B cell (primary cell): ENCODE measurements at regions not wholly inside any gene's neighbourhood (a gene's known extent, or its start where the extent isn't known, plus 50 kb on each side); places are given as distances from the start of the nearest gene placed in this dataset.

Experiments used
- ATAC-seq: fragments of 200-7000 bp; cut with Tn5 transposase; one replicate; pipeline ENCODE4 v1.10.0; 2021; ENCODE audit warnings: low read depth, mild to moderate bottlenecking, moderate number of reproducible peaks, moderate library complexity
- CTCF ChIA-PET: fragments of 350-600 bp; sonication (Branson Sonifier 250); formaldehyde crosslinking; loops from one replicate; lab custom pipeline; 2021; ENCODE audit warnings: antibody characterized with exemption, inconsistent platforms; lab: Charles Lee
- POLR2A ChIA-PET: fragments of 350-600 bp; sonication (Branson Sonifier 250); formaldehyde crosslinking; loops from one replicate; lab custom pipeline; 2021; ENCODE audit warnings: antibody characterized with exemption; lab: Charles Lee
- DNase-seq: peaks from one replicate; pipeline ENCODE4 v3.0.0; 2013
- H2AFZ ChIP-seq: 2 replicates; pipeline ENCODE4 v1.6.1; 2012; ENCODE audit warnings: mild to moderate bottlenecking, low read depth, low read length; ENCODE audit not compliant: insufficient read depth, poor library complexity, severe bottlenecking
- H3K27ac ChIP-seq, 2 donors: 1 replicate in 1 of 2; 2 replicates in 1 of 2; pipeline ENCODE4 v1.5.1; 2012 to 2013; ENCODE audit warnings: low read length in 2 of 2, mild to moderate bottlenecking in 2 of 2, moderate library complexity in 1 of 2
- H3K27me3 ChIP-seq, 4 experiments: fragments of 200-600 bp in 1 of 4; sonication (generic) in 1 of 4; replicated peaks in 1 of 4; 1 replicate in 2 of 4; 2 replicates in 2 of 4; pipeline versions ENCODE4 v1.6.1 to v1.7.0; 2013 to 2016; ENCODE audit warnings: low read length in 3 of 4, mild to moderate bottlenecking in 2 of 4, mixed read lengths in 1 of 4, moderate library complexity in 1 of 4; ENCODE audit not compliant: insufficient read depth in 4 of 4, control insufficient read depth in 3 of 4; ENCODE audit errors: control extremely low read depth in 1 of 4
- H3K36me3 ChIP-seq, 2 experiments: replicated peaks in 1 of 2; 1 replicate in 1 of 2; 2 replicates in 1 of 2; pipeline versions ENCODE4 v1.6.1 to v1.7.1; 2013; ENCODE audit warnings: low read length in 1 of 2; ENCODE audit not compliant: insufficient read depth in 2 of 2, control insufficient read depth in 1 of 2; ENCODE audit errors: control extremely low read depth in 1 of 2, extremely low read depth in 1 of 2
- H3K4me1 ChIP-seq, 2 donors: fragments of 200-600 bp in 1 of 2; sonication (generic) in 1 of 2; 1 replicate in 1 of 2; 2 replicates in 1 of 2; pipeline versions ENCODE4 v1.5.1 to v1.6.1; 2013 to 2017; ENCODE audit warnings: low read length in 2 of 2; ENCODE audit not compliant: control insufficient read depth in 2 of 2, insufficient read depth in 2 of 2
- H3K4me2 ChIP-seq: replicated peaks from 2 replicates; pipeline ENCODE3; 2012; ENCODE audit warnings: mild to moderate bottlenecking, low read depth, low read length; ENCODE audit not compliant: poor library complexity, severe bottlenecking
- H3K4me3 ChIP-seq, 5 experiments: fragments of 200-600 bp in 1 of 5; sonication (generic) in 1 of 5; 1 replicate in 3 of 5; 2 replicates in 2 of 5; pipeline versions ENCODE4 v1.5.1 to v1.7.0; 2011 to 2016; ENCODE audit warnings: low read length in 4 of 5, mild to moderate bottlenecking in 4 of 5, low read depth in 2 of 5, control low read depth in 1 of 5, moderate library complexity in 1 of 5; ENCODE audit not compliant: insufficient read depth in 1 of 5; ENCODE audit errors: control extremely low read depth in 1 of 5, extremely low read depth in 1 of 5
- H3K79me2 ChIP-seq: fragments of 200-600 bp; sonication (generic); one replicate; pipeline ENCODE4 v1.6.0; 2016; ENCODE audit warnings: low read length; ENCODE audit not compliant: control insufficient read depth, insufficient read depth
- H3K9ac ChIP-seq: fragments of 200-600 bp; sonication (generic); 2 replicates; pipeline ENCODE4 v1.6.1; 2017; ENCODE audit warnings: mild to moderate bottlenecking, low read length, moderate library complexity
- H3K9me3 ChIP-seq, 3 donors: one replicate each; pipeline versions ENCODE4 v1.6.1 to v1.7.1; 2013; ENCODE audit warnings: low read length in 2 of 3; ENCODE audit not compliant: control insufficient read depth in 2 of 3, insufficient read depth in 1 of 3; ENCODE audit errors: control extremely low read depth in 1 of 3
- H4K20me1 ChIP-seq: 2 replicates; pipeline ENCODE4 v1.6.0; 2012; ENCODE audit warnings: mild to moderate bottlenecking, low read length; ENCODE audit not compliant: insufficient read depth, control insufficient read depth, poor library complexity, severe bottlenecking
- H3K27ac Mint-ChIP-seq: one replicate; pipeline ENCODE4 v1.8.0; 2021; ENCODE audit warnings: mixed read lengths
- H3K27me3 Mint-ChIP-seq: one replicate; pipeline ENCODE4 v1.8.0; 2021; ENCODE audit warnings: mixed read lengths
- H3K4me1 Mint-ChIP-seq: one replicate; pipeline ENCODE4 v1.8.0; 2021; ENCODE audit warnings: mixed read lengths
- H3K4me3 Mint-ChIP-seq: one replicate; pipeline ENCODE4 v1.8.0; 2021; ENCODE audit warnings: mixed read lengths
- H3K9me3 Mint-ChIP-seq: one replicate; pipeline ENCODE4 v1.8.0; 2022; ENCODE audit warnings: mixed read lengths; ENCODE audit not compliant: insufficient read depth
- EZH2 ChIP-seq: IDR thresholded peaks from 2 replicates; pipeline ENCODE4 v1.6.1; 2012; ENCODE audit warnings: borderline replicate concordance, low read depth, mild to moderate bottlenecking, moderate library complexity, low read length; ENCODE audit not compliant: insufficient read depth, poor library complexity, severe bottlenecking
- WGBS: methylation state at CpG from one replicate; pipeline ENCODE4 v1.1.5; 2013; ENCODE audit warnings: missing lambda C conversion rate; ENCODE audit not compliant: insufficient coverage; 5-methylcytosine and 5-hydroxymethylcytosine counted together
- intact Hi-C: fragments of 100-400 bp; cut with micrococcal nuclease; formaldehyde crosslinking; loops from one replicate; pipeline ENCODE4 v1.10.0; 2022
- TF ChIP-seq, protein P1 (sequence below): fragments of 200-600 bp; IDR thresholded peaks from one replicate; pipeline ENCODE4 v1.8.0; 2022; ENCODE audit warnings: antibody characterized with exemption, mild to moderate bottlenecking

DNA sequence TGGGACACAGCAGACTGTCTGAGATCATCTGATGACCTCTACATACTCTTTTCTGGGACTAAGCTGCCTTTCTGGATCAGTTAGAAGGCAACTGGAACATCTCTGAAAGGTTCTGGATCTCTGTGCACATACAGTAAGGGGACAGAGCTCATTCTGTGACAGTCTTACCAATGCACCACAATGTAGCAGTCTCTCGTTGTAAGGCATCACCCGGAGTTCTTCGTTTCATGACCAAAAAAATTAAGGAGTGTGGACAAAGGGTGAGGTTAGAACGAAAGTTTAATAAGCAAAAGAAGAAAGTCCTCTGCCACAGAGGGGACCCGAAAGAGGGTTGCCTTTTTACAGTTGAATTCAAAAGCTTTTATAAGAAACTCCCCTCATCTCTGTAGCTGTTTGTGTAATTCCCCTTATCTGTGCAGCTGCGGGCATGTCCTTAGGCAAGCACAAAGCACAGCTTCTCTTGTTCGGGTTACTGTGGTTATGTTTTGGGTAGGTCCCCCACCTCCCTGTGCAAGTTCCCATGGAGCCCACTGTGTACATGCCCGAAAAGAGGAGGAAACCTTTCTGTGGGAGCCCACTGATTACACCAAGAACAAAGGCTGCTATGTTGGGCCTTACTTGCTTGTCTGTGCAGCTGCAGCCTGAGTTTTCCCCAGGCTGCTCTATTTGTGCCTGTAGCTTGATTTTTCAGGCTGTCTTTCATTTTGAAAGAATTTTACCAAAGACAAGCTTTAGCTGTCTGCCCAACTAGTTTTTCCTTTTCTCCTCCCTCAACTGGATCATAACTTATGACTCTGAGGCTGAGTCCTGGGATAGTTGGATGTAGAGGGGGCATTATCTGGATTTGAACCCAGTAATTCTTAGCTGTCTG, 53.1 kb upstream of the CACNA1E start:
- intact Hi-C loops, result no loop called here
- CTCF ChIA-PET, result interaction anchor here (1.5 kb wide), 1 partner anchor 13 kb away, joined by 3 read pairs; no protein-coding TSS in a partner anchor
- H3K4me3 Mint-ChIP-seq, result no peak overlapping the region
- Histone ChIP-seq H3K4me2 (no peak overlapping the region), H3K9me3 (peaks cover 0 to 4% (median 0%) of the 10 kb centered on the region in 3 donors), H2AFZ (no peak overlapping the region), H3K9ac (no peak overlapping the region), H4K20me1 (no peaks in the 10 kb centered on the region), H3K27ac (no peak overlapping the region), H3K4me1 (no peaks in the 10 kb centered on the region), H3K79me2 (no peaks in the 10 kb centered on the region), H3K27me3 (peaks cover 0 to 9% (median 1%) of the 10 kb centered on the region in 4 experiments), H3K4me3 (no peak overlapping the region), H3K36me3 (no peaks in the 10 kb centered on the region)
- 60% methylated on average over 1 of the region's 8 CpGs for WGBS
- no peaks in the 10 kb centered on the region for H3K4me1 Mint-ChIP-seq
- POLR2A ChIA-PET, result no interaction called here
- peaks cover 45% of the 10 kb centered on the region for H3K27me3 Mint-ChIP-seq
- TF ChIP-seq EZH2, result no peak
- TF ChIP-seq, protein P1, sequence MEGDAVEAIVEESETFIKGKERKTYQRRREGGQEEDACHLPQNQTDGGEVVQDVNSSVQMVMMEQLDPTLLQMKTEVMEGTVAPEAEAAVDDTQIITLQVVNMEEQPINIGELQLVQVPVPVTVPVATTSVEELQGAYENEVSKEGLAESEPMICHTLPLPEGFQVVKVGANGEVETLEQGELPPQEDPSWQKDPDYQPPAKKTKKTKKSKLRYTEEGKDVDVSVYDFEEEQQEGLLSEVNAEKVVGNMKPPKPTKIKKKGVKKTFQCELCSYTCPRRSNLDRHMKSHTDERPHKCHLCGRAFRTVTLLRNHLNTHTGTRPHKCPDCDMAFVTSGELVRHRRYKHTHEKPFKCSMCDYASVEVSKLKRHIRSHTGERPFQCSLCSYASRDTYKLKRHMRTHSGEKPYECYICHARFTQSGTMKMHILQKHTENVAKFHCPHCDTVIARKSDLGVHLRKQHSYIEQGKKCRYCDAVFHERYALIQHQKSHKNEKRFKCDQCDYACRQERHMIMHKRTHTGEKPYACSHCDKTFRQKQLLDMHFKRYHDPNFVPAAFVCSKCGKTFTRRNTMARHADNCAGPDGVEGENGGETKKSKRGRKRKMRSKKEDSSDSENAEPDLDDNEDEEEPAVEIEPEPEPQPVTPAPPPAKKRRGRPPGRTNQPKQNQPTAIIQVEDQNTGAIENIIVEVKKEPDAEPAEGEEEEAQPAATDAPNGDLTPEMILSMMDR, result no peak
- DNase-seq (no peak), ATAC-seq (no peak)
- no peak overlapping the region for H3K27ac Mint-ChIP-seq
- H3K9me3 Mint-ChIP-seq, result no peaks in the 10 kb centered on the region
